ENCODE measurements at regions not wholly inside any gene's neighbourhood (a gene's known extent, or its start where the extent isn't known, plus 50 kb on each side); places are given as distances from the start of the nearest gene placed in this dataset.

DNA sequence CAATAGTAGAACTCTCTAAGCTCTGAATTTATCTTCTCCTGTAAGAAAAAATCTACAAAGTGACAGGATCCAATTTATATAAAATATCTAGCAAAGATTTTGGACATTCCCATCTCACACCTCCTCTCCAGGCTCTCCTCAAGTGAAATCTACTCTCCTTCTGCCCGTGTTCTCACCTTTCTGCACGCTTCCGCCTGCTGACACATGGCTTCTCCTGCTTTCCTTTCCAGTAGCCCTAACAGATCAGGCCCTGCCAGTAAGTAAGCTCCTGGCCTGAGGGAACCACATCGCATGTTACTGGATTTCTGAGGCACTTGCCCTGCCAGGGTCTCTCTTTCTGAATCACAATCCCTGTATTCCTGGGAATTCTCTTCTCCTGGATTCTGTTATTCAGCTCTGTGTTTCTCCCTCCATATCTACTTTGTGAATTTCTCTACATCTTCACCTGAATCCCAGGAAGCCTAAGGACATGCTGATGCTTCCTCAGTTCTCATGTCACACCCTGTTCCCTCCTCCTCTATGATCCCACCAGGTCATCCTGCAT lies 53.3 kb upstream of the TOP3B start:
- TF ChIP-seq POLR2A (IDR thresholded peaks at IDR 0.05; ENCODE audit: low read length) (no peak), GATA1 (IDR thresholded peaks at IDR 0.05; ENCODE audit: low read depth, low read length) (no peak)
